A549 (cell line): ENCODE measurements at regions not wholly inside any gene's neighbourhood (a gene's known extent, or its start where the extent isn't known, plus 50 kb on each side); places are given as distances from the start of the nearest gene placed in this dataset.

Experiments used
- ATAC-seq, 2 experiments: fragments of 200-7000 bp in 1 of 2; fragments of >200 bp in 1 of 2; cut with Nextera tagmentation in 1 of 2; cut with Tn5 transposase in 1 of 2; 3 replicates each; pipeline versions ENCODE4 v1.8.0 to v1.9.1; 2018 to 2020; ENCODE audit warnings: mild to moderate bottlenecking in 1 of 2, moderate library complexity in 1 of 2
- CTCF ChIA-PET: fragments of 300-600 bp; sonication (Branson Sonifier 250); formaldehyde crosslinking; extraction: SDS; loops from one replicate; lab custom pipeline; 2021; ENCODE audit warnings: antibody characterized with exemption, inconsistent platforms; lab: Yijun Ruan, JAX
- POLR2A ChIA-PET: fragments of 350-600 bp; formaldehyde crosslinking; extraction: SDS; loops from one replicate; lab custom pipeline; 2021; ENCODE audit warnings: antibody characterized with exemption, inconsistent platforms; lab: Yijun Ruan, JAX
- DNase-seq, 2 experiments: peaks; one replicate each; pipeline versions ENCODE4 v3.0.0 to v3.0.0-alpha.2; 2011 to 2016; ENCODE audit warnings: low read depth in 1 of 2, low spot score in 1 of 2
- FAIRE-seq: peaks from 2 replicates; lab custom pipeline; 2011; peaks lifted over from hg19 to GRCh38; lab: Jason Lieb, UNC
- H3K27ac ChIP-seq, 2 experiments: fragments of >200 bp; sonication (Bioruptor Twin); formaldehyde crosslinking; 3 replicates each; pipeline ENCODE4 v1.5.1; 2016 to 2017
- H3K4me1 ChIP-seq: fragments of >200 bp; sonication (Bioruptor Twin); formaldehyde crosslinking; 3 replicates; pipeline ENCODE4 v1.6.1; 2016
- H3K4me2 ChIP-seq: fragments of >200 bp; sonication (Bioruptor Twin); formaldehyde crosslinking; 3 replicates; pipeline ENCODE4 v1.6.1; 2016
- H3K4me3 ChIP-seq: fragments of >200 bp; sonication (Bioruptor Twin); formaldehyde crosslinking; 3 replicates; pipeline ENCODE4 v1.5.1; 2016
- H3K9me3 ChIP-seq: fragments of >200 bp; sonication (Bioruptor Twin); formaldehyde crosslinking; 3 replicates; pipeline ENCODE4 v1.6.1; 2016
- BHLHE40 ChIP-seq: IDR thresholded peaks from 2 replicates; pipeline ENCODE4 v1.6.1; 2012; ENCODE audit warnings: low read depth, low read length, inconsistent platforms
- CBX8 ChIP-seq: fragments of 200-600 bp; sonication (generic); IDR thresholded peaks from 2 replicates; pipeline ENCODE4 v1.6.1; 2016
- ESRRA ChIP-seq: fragments of 150-350 bp; IDR thresholded peaks from 2 replicates; pipeline ENCODE4 v1.6.1; 2014; ENCODE audit warnings: mild to moderate bottlenecking, low read length, borderline replicate concordance
- FOSB ChIP-seq: fragments of 250-450 bp; sonication (Bioruptor Pico); IDR thresholded peaks from 2 replicates; pipeline ENCODE4 v1.5.0; 2020; ENCODE audit warnings: mild to moderate bottlenecking, moderate library complexity
- FOSL2 ChIP-seq, 2 experiments: fragments of 450-650 bp in 1 of 2; fragments of >200 bp in 1 of 2; sonication (Bioruptor Twin) in 1 of 2; formaldehyde crosslinking; IDR thresholded peaks; 2 replicates each; pipeline versions ENCODE4 v1.5.0 to v1.6.1; 2016 to 2020; ENCODE audit warnings: mild to moderate bottlenecking in 1 of 2, moderate library complexity in 1 of 2
- HEYL ChIP-seq: fragments of 250-450 bp; sonication (Bioruptor Pico); IDR thresholded peaks from 2 replicates; pipeline ENCODE4 v1.8.0; 2021; ENCODE audit warnings: mild to moderate bottlenecking, moderate library complexity
- HOXB5 ChIP-seq: fragments of 250-450 bp; sonication (Bioruptor Pico); IDR thresholded peaks from 2 replicates; pipeline ENCODE4 v1.5.0; 2020; ENCODE audit warnings: mild to moderate bottlenecking, moderate library complexity
- JUN ChIP-seq, 2 experiments: fragments of >200 bp; sonication (Bioruptor Twin); formaldehyde crosslinking; IDR thresholded peaks; 2 replicates in 1 of 2; 3 replicates in 1 of 2; pipeline ENCODE4 v1.6.1; 2016 to 2017
- KDM1A ChIP-seq: fragments of 200-600 bp; sonication (generic); IDR thresholded peaks from 2 replicates; pipeline ENCODE4 v1.6.1; 2016; ENCODE audit warnings: low read depth, mild to moderate bottlenecking
- MAFK ChIP-seq: fragments of 450-650 bp; IDR thresholded peaks from 2 replicates; pipeline ENCODE4 v1.6.1; 2014; ENCODE audit not compliant: partially characterized antibody
- PHF8 ChIP-seq: fragments of 200-600 bp; sonication (generic); IDR thresholded peaks from 2 replicates; pipeline ENCODE4 v1.6.1; 2016; ENCODE audit warnings: low read depth, mild to moderate bottlenecking, antibody characterized with exemption, moderate library complexity, borderline replicate concordance
- RAD21 ChIP-seq, 2 experiments: fragments of >200 bp in 1 of 2; sonication (Bioruptor Twin) in 1 of 2; formaldehyde crosslinking in 1 of 2; IDR thresholded peaks in 1 of 2; conservative IDR thresholded peaks in 1 of 2; 2 replicates in 1 of 2; 3 replicates in 1 of 2; pipeline ENCODE4 v1.6.1; 2012 to 2018; ENCODE audit warnings: inconsistent platforms in 1 of 2
- REST ChIP-seq: fragments of 200-600 bp; sonication (generic); IDR thresholded peaks from 2 replicates; pipeline ENCODE4 v1.6.1; 2016; ENCODE audit warnings: antibody characterized with exemption, mild to moderate bottlenecking, moderate library complexity
- RNF2 ChIP-seq: fragments of 200-600 bp; sonication (generic); IDR thresholded peaks from 2 replicates; pipeline ENCODE4 v1.6.1; 2016; ENCODE audit warnings: low read depth, mild to moderate bottlenecking, antibody characterized with exemption, moderate library complexity, borderline replicate concordance
- SMC3 ChIP-seq: fragments of >200 bp; sonication (Bioruptor Twin); formaldehyde crosslinking; IDR thresholded peaks from 3 replicates; pipeline ENCODE4 v1.6.1; 2018; ENCODE audit warnings: inconsistent platforms
- TFCP2L1 ChIP-seq: fragments of 250-450 bp; sonication (Bioruptor Pico); IDR thresholded peaks from 2 replicates; pipeline ENCODE4 v1.5.0; 2021; ENCODE audit warnings: mild to moderate bottlenecking
- TP53 ChIP-seq: fragments of 250-450 bp; sonication (Bioruptor Pico); IDR thresholded peaks from 2 replicates; pipeline ENCODE4 v1.5.0; 2021; ENCODE audit warnings: mild to moderate bottlenecking, moderate library complexity
- ZC3H11A ChIP-seq: fragments of 450-650 bp; IDR thresholded peaks from 2 replicates; pipeline ENCODE4 v1.6.1; 2014; ENCODE audit warnings: antibody characterized with exemption, mild to moderate bottlenecking
- ZFP36 ChIP-seq: fragments of 450-650 bp; IDR thresholded peaks from 2 replicates; pipeline ENCODE4 v1.6.1; 2014; ENCODE audit warnings: borderline replicate concordance; ENCODE audit not compliant: partially characterized antibody
- WGBS: methylation state at CpG from one replicate; pipeline ENCODE4 v1.1.6; 2017; ENCODE audit errors: missing lambda C conversion rate; 5-methylcytosine and 5-hydroxymethylcytosine counted together
- TF ChIP-seq, protein P1 (sequence below): IDR thresholded peaks from 2 replicates; pipeline ENCODE4 v1.6.1; 2012
- TF ChIP-seq, protein P2 (sequence below): fragments of 250-450 bp; sonication (Bioruptor Pico); IDR thresholded peaks from 2 replicates; pipeline ENCODE4 v1.5.0; 2020; ENCODE audit warnings: low read depth, mild to moderate bottlenecking, moderate library complexity
- TF ChIP-seq, protein P3 (sequence below): IDR thresholded peaks from 2 replicates; pipeline ENCODE4 v1.6.1; 2012

DNA sequence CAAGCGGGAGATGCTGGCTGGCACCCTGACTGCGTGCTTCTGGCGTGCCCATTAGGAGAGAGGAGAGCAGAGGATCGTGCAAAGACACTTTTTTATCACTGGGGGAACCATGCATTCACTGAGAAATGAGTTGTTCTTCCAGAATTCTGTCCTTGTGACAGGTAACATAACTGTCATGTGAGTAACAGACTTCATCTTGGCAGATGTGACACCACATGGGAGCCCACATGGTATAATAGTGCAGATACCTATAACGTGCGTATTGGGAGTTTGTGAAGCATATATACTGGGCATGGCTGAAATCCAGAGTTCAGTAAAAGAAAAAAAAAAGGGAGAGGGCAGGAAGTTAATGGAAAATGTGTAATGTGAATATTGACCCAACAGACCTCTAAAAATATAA is 159.6 kb upstream of the BACE2 start (continued):
- TF ChIP-seq, protein P1, sequence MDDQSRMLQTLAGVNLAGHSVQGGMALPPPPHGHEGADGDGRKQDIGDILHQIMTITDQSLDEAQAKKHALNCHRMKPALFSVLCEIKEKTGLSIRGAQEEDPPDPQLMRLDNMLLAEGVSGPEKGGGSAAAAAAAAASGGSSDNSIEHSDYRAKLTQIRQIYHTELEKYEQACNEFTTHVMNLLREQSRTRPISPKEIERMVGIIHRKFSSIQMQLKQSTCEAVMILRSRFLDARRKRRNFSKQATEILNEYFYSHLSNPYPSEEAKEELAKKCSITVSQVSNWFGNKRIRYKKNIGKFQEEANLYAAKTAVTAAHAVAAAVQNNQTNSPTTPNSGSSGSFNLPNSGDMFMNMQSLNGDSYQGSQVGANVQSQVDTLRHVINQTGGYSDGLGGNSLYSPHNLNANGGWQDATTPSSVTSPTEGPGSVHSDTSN = no peak
- no peak for TF ChIP-seq FOSB (CRISPR knock-in tag)
- TF ChIP-seq, protein P2, sequence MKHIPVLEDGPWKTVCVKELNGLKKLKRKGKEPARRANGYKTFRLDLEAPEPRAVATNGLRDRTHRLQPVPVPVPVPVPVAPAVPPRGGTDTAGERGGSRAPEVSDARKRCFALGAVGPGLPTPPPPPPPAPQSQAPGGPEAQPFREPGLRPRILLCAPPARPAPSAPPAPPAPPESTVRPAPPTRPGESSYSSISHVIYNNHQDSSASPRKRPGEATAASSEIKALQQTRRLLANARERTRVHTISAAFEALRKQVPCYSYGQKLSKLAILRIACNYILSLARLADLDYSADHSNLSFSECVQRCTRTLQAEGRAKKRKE (CRISPR knock-in tag) = no peak
- TF ChIP-seq, all 56 proteins: peak for 0

DNA sequence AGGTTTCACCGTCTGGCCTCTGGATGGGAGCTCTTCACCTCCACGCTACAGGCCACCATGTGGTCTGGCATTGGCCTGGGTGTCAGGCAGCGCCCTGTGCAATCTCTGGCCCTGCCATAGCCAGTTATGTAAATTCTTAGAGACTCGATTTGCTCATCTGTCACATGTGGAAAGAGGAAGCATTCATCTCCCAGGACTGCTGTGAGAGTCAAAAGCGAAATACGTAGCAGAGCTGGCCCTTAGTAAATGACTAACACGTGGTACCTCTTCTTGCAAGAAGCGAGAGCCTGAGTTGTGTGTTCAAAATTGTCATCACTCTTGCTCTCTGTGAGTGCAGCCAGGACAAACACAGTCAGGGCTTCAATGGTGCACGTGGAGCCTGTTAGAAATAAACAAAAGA is 159.0 kb upstream of the BACE2 start:
- DNase-seq (no peak), FAIRE-seq (no peak), ATAC-seq (no peak)
- Histone ChIP-seq H3K4me3 (no peak overlapping the region), H3K27ac (no peak overlapping the region), H3K4me1 (no peaks in the 10 kb centered on the region), H3K9me3 (no peaks in the 10 kb centered on the region), H3K4me2 (no peak overlapping the region)
- ChIA-PET POLR2A (no interaction called here), CTCF (no interaction called here)
- TF ChIP-seq ESRRA (no peak), PHF8 (no peak), REST (no peak), ZFP36 (no peak), SMC3 (no peak), HOXB5 (CRISPR knock-in tag) (no peak), TP53 (no peak), MAFK (no peak)
- 19% methylated on average over 9 of the region's 9 CpGs for WGBS

DNA sequence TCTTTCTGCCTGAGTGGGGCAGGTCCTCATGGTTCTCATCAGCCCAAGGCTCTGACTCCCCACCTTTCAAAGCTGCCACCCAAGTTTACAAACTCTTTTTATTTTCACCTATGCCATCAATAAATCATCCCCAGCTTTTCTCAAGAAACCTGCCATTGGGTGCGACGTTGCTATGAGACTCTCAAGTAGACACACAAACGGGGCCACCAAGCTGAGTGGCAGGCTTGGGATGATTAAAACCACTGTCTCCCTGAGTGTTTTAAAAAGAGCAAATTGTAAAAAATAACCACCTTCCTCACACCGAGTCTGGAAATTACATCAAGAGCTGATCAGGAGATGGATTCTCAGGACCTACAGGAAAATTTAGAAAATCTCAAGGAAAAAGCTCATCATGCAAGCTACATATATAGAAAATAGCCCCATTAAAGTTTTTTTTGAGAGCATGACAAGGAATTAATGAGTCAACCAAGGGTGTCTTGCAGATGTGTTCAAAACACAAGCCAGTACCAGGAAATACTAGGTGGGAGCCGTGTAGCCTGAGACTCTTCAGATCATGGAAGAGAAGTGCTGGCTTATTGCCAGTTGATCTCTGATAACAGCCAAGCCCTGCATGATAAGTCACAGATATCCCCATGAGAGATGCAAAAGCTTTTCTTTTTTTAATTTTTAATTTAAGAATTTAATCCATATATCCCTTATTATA is 158.4 kb upstream of the BACE2 start:
- ATAC-seq (no peak), DNase-seq (no peak), FAIRE-seq (no peak)
- ChIA-PET POLR2A (no interaction called here), CTCF (no interaction called here)
- 13% methylated on average over 5 of the region's 5 CpGs for WGBS
- H3K9me3 ChIP-seq = no peaks in the 10 kb centered on the region
- TF ChIP-seq, protein P1 = no peak
- TF ChIP-seq RAD21 (conservative IDR thresholded peaks at IDR 0.05 in 1 of 2, IDR thresholded peaks at IDR 0.05 in 1 of 2) (no peak), MAFK (no peak), HEYL (no peak), FOSB (CRISPR knock-in tag) (no peak), TFCP2L1 (no peak), BHLHE40 (no peak), FOSL2 (IDR thresholded peaks at IDR 0.05) (no peak), FOSL2 (CRISPR knock-in tag; IDR thresholded peaks at IDR 0.05) (no peak), RNF2 (no peak), ZC3H11A (no peak), JUN (IDR thresholded peaks at IDR 0.05) (no peak), CBX8 (no peak), KDM1A (no peak)
- TF ChIP-seq, protein P3, sequence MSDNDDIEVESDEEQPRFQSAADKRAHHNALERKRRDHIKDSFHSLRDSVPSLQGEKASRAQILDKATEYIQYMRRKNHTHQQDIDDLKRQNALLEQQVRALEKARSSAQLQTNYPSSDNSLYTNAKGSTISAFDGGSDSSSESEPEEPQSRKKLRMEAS = no peak
- no peak overlapping the region for H3K4me3 ChIP-seq
- H3K27ac ChIP-seq = no peak overlapping the region
- H3K4me1 ChIP-seq = no peaks in the 10 kb centered on the region
- H3K4me2 ChIP-seq = no peak overlapping the region
